Fibroblast of the aortic adventitia (primary cell): ENCODE measurements at regions not wholly inside any gene's neighbourhood (a gene's known extent, or its start where the extent isn't known, plus 50 kb on each side); places are given as distances from the start of the nearest gene placed in this dataset.

Experiments
- DNase-seq: peaks from one replicate; pipeline ENCODE4 v3.0.0-alpha.2; 2010; ENCODE audit warnings: low read depth
- H3K4me3 ChIP-seq: 2 replicates; pipeline ENCODE4 v1.5.1; 2011; ENCODE audit warnings: low read depth, mild to moderate bottlenecking, control low read depth, low read length, moderate library complexity
- CTCF ChIP-seq: IDR thresholded peaks from 2 replicates; pipeline ENCODE4 v1.5.1; 2011; ENCODE audit warnings: mild to moderate bottlenecking, low read length, control low read depth, inconsistent platforms; ENCODE audit not compliant: insufficient read depth

GRCh38 chr16:13638218-13638617 is 281.7 kb upstream of the ERCC4 start:
- H3K4me3 ChIP-seq, result no peak overlapping the region
- TF ChIP-seq CTCF, result no peak
- DNase-seq, result no peak

GRCh38 chr16:13643412-13643811 is 276.5 kb upstream of the ERCC4 start:
- no peak for TF ChIP-seq CTCF
- no peak for DNase-seq
- no peak overlapping the region for H3K4me3 ChIP-seq

GRCh38 chr16:13645601-13646245 is 274.2 kb upstream of the ERCC4 start:
- H3K4me3 ChIP-seq, result no peak overlapping the region
- no peak for TF ChIP-seq CTCF
- DNase-seq, result no peak

- no peak for DNase-seq
- TF ChIP-seq CTCF, result no peak
- no peak overlapping the region for H3K4me3 ChIP-seq
Measured at GRCh38 chr16:13660807-13661206, 259.1 kb upstream of the ERCC4 start.

GRCh38 chr16:13665876-13666275 is 254.1 kb upstream of the ERCC4 start:
- DNase-seq, result no peak
- TF ChIP-seq CTCF, result no peak
- H3K4me3 ChIP-seq, result no peak overlapping the region

- no peak overlapping the region for H3K4me3 ChIP-seq
- no peak for DNase-seq
- no peak for TF ChIP-seq CTCF
Measured at GRCh38 chr16:13672196-13672595, 247.8 kb upstream of the ERCC4 start.

- DNase-seq, result no peak
- H3K4me3 ChIP-seq, result no peak overlapping the region
- TF ChIP-seq CTCF, result no peak
Measured at GRCh38 chr16:13680021-13680889, 239.7 kb upstream of the ERCC4 start.
